KMS-11 (cell line): ENCODE measurements at regions not wholly inside any gene's neighbourhood (a gene's known extent, or its start where the extent isn't known, plus 50 kb on each side); places are given as distances from the start of the nearest gene placed in this dataset.

Source experiments
- H2AFZ ChIP-seq: fragments of 200-600 bp; sonication (generic); 2 replicates; pipeline ENCODE4 v1.6.1; 2016; ENCODE audit warnings: antibody characterized with exemption, mixed run types, low read depth
- H3K27ac ChIP-seq: fragments of 200-600 bp; sonication (generic); 2 replicates; pipeline ENCODE4 v1.6.1; 2016; ENCODE audit warnings: mild to moderate bottlenecking, mixed run types
- H3K27me3 ChIP-seq: fragments of 200-600 bp; sonication (generic); 2 replicates; pipeline ENCODE4 v1.6.1; 2017; ENCODE audit warnings: mild to moderate bottlenecking, low read depth, mixed run types, moderate library complexity; ENCODE audit not compliant: insufficient read depth
- H3K36me3 ChIP-seq: fragments of 200-600 bp; sonication (generic); 2 replicates; pipeline ENCODE4 v1.6.1; 2017; ENCODE audit warnings: mild to moderate bottlenecking, mixed run types; ENCODE audit not compliant: insufficient read depth
- H3K4me1 ChIP-seq: fragments of 200-600 bp; sonication (generic); 2 replicates; pipeline ENCODE4 v1.6.1; 2016; ENCODE audit warnings: mild to moderate bottlenecking, low read depth, mixed run types; ENCODE audit not compliant: poor library complexity, severe bottlenecking
- H3K4me2 ChIP-seq: fragments of 200-600 bp; sonication (generic); 2 replicates; pipeline ENCODE4 v1.7.0; 2016; ENCODE audit warnings: mild to moderate bottlenecking, mixed run types
- H3K4me3 ChIP-seq: fragments of 200-600 bp; sonication (generic); IDR thresholded peaks from 2 replicates; pipeline ENCODE4 v1.6.1; 2017; ENCODE audit warnings: low read depth, low read length, mixed read lengths; ENCODE audit not compliant: insufficient read depth
- H3K79me2 ChIP-seq: fragments of 200-600 bp; sonication (generic); 2 replicates; pipeline ENCODE4 v1.6.1; 2016; ENCODE audit warnings: low read depth, mixed run types; ENCODE audit not compliant: insufficient read depth
- H3K9ac ChIP-seq: fragments of 200-600 bp; sonication (generic); 2 replicates; pipeline ENCODE4 v1.6.1; 2016; ENCODE audit warnings: mild to moderate bottlenecking, mixed run types
- H4K20me1 ChIP-seq: fragments of 200-600 bp; sonication (generic); 2 replicates; pipeline ENCODE4 v1.6.1; 2016; ENCODE audit warnings: mild to moderate bottlenecking, mixed run types; ENCODE audit not compliant: insufficient read depth
- CTCF ChIP-seq: fragments of 200-600 bp; sonication (generic); conservative IDR thresholded peaks from 2 replicates; pipeline ENCODE4 v1.6.1; 2017; ENCODE audit warnings: low read depth, mild to moderate bottlenecking, antibody characterized with exemption, low read length, moderate library complexity, mixed read lengths

- Histone ChIP-seq H2AFZ (no peak overlapping the region), H3K36me3 (no peaks in the 10 kb centered on the region), H4K20me1 (no peaks in the 10 kb centered on the region), H3K9ac (no peak overlapping the region), H3K27ac (no peak overlapping the region), H3K27me3 (no peaks in the 10 kb centered on the region), H3K4me2 (no peak overlapping the region), H3K4me1 (no peaks in the 10 kb centered on the region), H3K79me2 (no peaks in the 10 kb centered on the region), H3K4me3 (no peak overlapping the region)
- TF ChIP-seq CTCF, result no peak
Observed at GRCh38 chr2:51145761-51146160, 113.8 kb upstream of the NRXN1 start.

GRCh38 chr2:51120754-51121280 is 88.9 kb upstream of the NRXN1 start:
- Histone ChIP-seq H3K4me3 (no peak overlapping the region), H3K79me2 (no peaks in the 10 kb centered on the region), H3K4me1 (no peaks in the 10 kb centered on the region), H3K27me3 (no peaks in the 10 kb centered on the region), H3K36me3 (no peaks in the 10 kb centered on the region), H3K9ac (no peak overlapping the region), H2AFZ (no peak overlapping the region), H3K27ac (no peak overlapping the region), H3K4me2 (no peak overlapping the region), H4K20me1 (no peaks in the 10 kb centered on the region)
- no peak for TF ChIP-seq CTCF

- Histone ChIP-seq H3K79me2 (no peaks in the 10 kb centered on the region), H3K4me3 (no peak overlapping the region), H3K9ac (no peak overlapping the region), H3K27me3 (no peaks in the 10 kb centered on the region), H3K4me1 (no peaks in the 10 kb centered on the region), H3K4me2 (no peak overlapping the region), H3K36me3 (no peaks in the 10 kb centered on the region), H2AFZ (no peak overlapping the region), H4K20me1 (no peaks in the 10 kb centered on the region), H3K27ac (no peak overlapping the region)
- no peak for TF ChIP-seq CTCF
Observed at GRCh38 chr2:51111532-51111931, 79.6 kb upstream of the NRXN1 start.

- no peak overlapping the region for H3K9ac ChIP-seq
- H3K4me1 ChIP-seq, result no peaks in the 10 kb centered on the region
- no peaks in the 10 kb centered on the region for H4K20me1 ChIP-seq
- H3K4me2 ChIP-seq, result no peak overlapping the region
- no peaks in the 10 kb centered on the region for H3K36me3 ChIP-seq
- no peaks in the 10 kb centered on the region for H3K79me2 ChIP-seq
- H3K27ac ChIP-seq, result no peak overlapping the region
- H3K27me3 ChIP-seq, result no peaks in the 10 kb centered on the region
- TF ChIP-seq CTCF, result no peak
- no peak overlapping the region for H2AFZ ChIP-seq
- H3K4me3 ChIP-seq, result no peak overlapping the region
Observed at GRCh38 chr2:51108794-51109193, 76.9 kb upstream of the NRXN1 start.

GRCh38 chr2:51107841-51108240 is 75.9 kb upstream of the NRXN1 start:
- TF ChIP-seq CTCF, result no peak
- Histone ChIP-seq H3K36me3 (no peaks in the 10 kb centered on the region), H3K4me1 (no peaks in the 10 kb centered on the region), H2AFZ (no peak overlapping the region), H4K20me1 (no peaks in the 10 kb centered on the region), H3K4me3 (no peak overlapping the region), H3K4me2 (no peak overlapping the region), H3K27ac (no peak overlapping the region), H3K27me3 (no peaks in the 10 kb centered on the region), H3K79me2 (no peaks in the 10 kb centered on the region), H3K9ac (no peak overlapping the region)
